Uterus (tissue), 2 donors: ENCODE measurements at regions not wholly inside any gene's neighbourhood (a gene's known extent, or its start where the extent isn't known, plus 50 kb on each side); places are given as distances from the start of the nearest gene placed in this dataset.

Experiments
- POLR2A ChIP-seq, 2 donors: fragments of 450-650 bp; IDR thresholded peaks; one replicate each; pipeline ENCODE4 v1.6.1; 2016; ENCODE audit warnings: antibody characterized with exemption in 2 of 2, mild to moderate bottlenecking in 1 of 2, moderate library complexity in 1 of 2
- TF ChIP-seq, protein P1 (sequence below), 4 experiments: fragments of 200-600 bp in 2 of 4; fragments of 450-650 bp in 2 of 4; sonication (generic) in 2 of 4; IDR thresholded peaks; one replicate each; pipeline ENCODE4 v1.5.1; 2016 to 2019; ENCODE audit warnings: antibody characterized with exemption in 4 of 4, mild to moderate bottlenecking in 2 of 4, moderate library complexity in 1 of 4

DNA sequence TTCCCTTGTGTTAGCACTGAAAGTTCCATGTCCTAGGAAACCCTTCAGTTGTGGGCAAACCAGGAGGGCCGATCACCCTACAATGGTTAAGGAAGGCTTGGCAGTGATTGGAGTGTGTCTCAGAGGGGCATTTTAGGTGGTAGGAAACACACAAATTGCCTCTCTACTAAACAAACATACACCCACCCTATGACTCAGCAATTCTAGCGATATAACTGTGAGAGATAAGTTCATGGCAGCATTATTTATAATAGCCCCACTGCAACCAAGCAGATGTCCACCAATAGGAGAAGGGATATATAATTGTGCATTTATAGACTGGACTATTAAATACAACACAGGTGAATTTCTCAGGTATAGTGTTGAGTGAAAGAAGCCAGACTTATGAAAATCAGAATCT is 543.1 kb downstream of the UQCRFS1 start:
- TF ChIP-seq, protein P1, sequence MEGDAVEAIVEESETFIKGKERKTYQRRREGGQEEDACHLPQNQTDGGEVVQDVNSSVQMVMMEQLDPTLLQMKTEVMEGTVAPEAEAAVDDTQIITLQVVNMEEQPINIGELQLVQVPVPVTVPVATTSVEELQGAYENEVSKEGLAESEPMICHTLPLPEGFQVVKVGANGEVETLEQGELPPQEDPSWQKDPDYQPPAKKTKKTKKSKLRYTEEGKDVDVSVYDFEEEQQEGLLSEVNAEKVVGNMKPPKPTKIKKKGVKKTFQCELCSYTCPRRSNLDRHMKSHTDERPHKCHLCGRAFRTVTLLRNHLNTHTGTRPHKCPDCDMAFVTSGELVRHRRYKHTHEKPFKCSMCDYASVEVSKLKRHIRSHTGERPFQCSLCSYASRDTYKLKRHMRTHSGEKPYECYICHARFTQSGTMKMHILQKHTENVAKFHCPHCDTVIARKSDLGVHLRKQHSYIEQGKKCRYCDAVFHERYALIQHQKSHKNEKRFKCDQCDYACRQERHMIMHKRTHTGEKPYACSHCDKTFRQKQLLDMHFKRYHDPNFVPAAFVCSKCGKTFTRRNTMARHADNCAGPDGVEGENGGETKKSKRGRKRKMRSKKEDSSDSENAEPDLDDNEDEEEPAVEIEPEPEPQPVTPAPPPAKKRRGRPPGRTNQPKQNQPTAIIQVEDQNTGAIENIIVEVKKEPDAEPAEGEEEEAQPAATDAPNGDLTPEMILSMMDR (IDR thresholded peaks at IDR 0.05): no peak
- TF ChIP-seq POLR2A (IDR thresholded peaks at IDR 0.05): no peak
